Gastroesophageal sphincter (tissue), 4 donors: ENCODE measurements at regions not wholly inside any gene's neighbourhood (a gene's known extent, or its start where the extent isn't known, plus 50 kb on each side); places are given as distances from the start of the nearest gene placed in this dataset.

Experiments used
- ATAC-seq: fragments of 150-250 bp; one replicate; pipeline ENCODE4 v1.9.1; 2016; ENCODE audit warnings: mild to moderate bottlenecking, moderate library complexity
- H3K27ac ChIP-seq, 4 donors: fragments of 200-600 bp; sonication (generic) in 3 of 4; 1 replicate in 3 of 4; 2 replicates in 1 of 4; pipeline ENCODE4 v1.5.1; 2016 to 2019
- H3K27me3 ChIP-seq: fragments of 200-600 bp; sonication (generic); one replicate; pipeline ENCODE4 v1.5.1; 2019
- H3K36me3 ChIP-seq, 2 donors: fragments of 200-600 bp; sonication (generic); one replicate each; pipeline ENCODE4 v1.5.1; 2019; ENCODE audit warnings: control low read depth in 1 of 2
- H3K4me1 ChIP-seq, 3 donors: fragments of 200-600 bp; sonication (generic); 1 replicate in 2 of 3; 2 replicates in 1 of 3; pipeline ENCODE4 v1.5.1; 2016 to 2019; ENCODE audit warnings: control low read depth in 2 of 3
- H3K4me3 ChIP-seq, 2 donors: fragments of 200-600 bp; sonication (generic); one replicate each; pipeline ENCODE4 v1.5.1; 2019; ENCODE audit warnings: mild to moderate bottlenecking in 1 of 2, moderate library complexity in 1 of 2
- H3K9me3 ChIP-seq, 3 donors: fragments of 200-600 bp; sonication (generic); one replicate each; pipeline ENCODE4 v1.5.1; 2017 to 2019; ENCODE audit warnings: control low read depth in 2 of 3
- CTCF ChIP-seq, 4 experiments: fragments of 200-600 bp in 2 of 4; fragments of 450-650 bp in 2 of 4; sonication (generic) in 1 of 4; IDR thresholded peaks; one replicate each; pipeline ENCODE4 v1.5.1; 2017 to 2019; ENCODE audit warnings: antibody characterized with exemption in 4 of 4, mild to moderate bottlenecking in 2 of 4, moderate library complexity in 2 of 4
- EP300 ChIP-seq: sonication (generic); formaldehyde crosslinking; IDR thresholded peaks from one replicate; pipeline ENCODE4 v1.6.1; 2017; ENCODE audit warnings: antibody characterized with exemption, mild to moderate bottlenecking
- POLR2A ChIP-seq, 2 donors: fragments of 450-650 bp; IDR thresholded peaks; one replicate each; pipeline ENCODE4 v1.6.1; 2017; ENCODE audit warnings: antibody characterized with exemption in 2 of 2, mild to moderate bottlenecking in 2 of 2, moderate library complexity in 1 of 2
- POLR2AphosphoS5 ChIP-seq: sonication (generic); formaldehyde crosslinking; IDR thresholded peaks from one replicate; pipeline ENCODE4 v1.6.1; 2017; ENCODE audit warnings: antibody characterized with exemption
- WGBS, 2 donors: methylation state at CpG; one replicate each; pipeline ENCODE4 v1.1.5; 2018; ENCODE audit warnings: low coverage in 1 of 2; 5-methylcytosine and 5-hydroxymethylcytosine counted together

- TF ChIP-seq POLR2A (IDR thresholded peaks at IDR 0.05): no peak
- TF ChIP-seq EP300: no peak
- no peak for TF ChIP-seq CTCF (IDR thresholded peaks at IDR 0.05)
- no peak for TF ChIP-seq POLR2AphosphoS5
- H3K4me3 ChIP-seq: no peak overlapping the region
- no peak for ATAC-seq
Measured at GRCh38 chr2:217724471-217724870, 278.3 kb downstream of the TNS1 start.

DNA sequence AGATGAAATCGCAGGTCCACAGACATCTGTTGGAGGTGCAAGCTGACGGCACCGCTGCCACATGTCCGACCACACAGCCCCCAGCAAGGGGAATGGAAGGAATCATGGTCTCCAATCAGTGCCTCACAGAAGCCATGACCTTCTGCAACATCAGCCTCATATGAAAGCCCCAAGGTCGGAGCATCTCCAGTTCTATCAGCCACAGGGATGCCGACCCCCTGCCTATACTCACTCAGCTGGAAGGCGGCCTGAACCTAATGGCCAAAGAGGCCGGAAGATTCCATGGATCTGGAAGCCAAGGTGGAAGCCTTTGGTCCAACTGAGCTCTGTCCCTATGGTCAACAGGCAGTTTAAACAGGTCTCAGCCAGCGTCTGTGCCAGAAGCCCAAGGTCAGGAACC, 278.8 kb downstream of the TNS1 start:
- TF ChIP-seq POLR2AphosphoS5: no peak
- no peak for TF ChIP-seq CTCF (IDR thresholded peaks at IDR 0.05)
- no peak for TF ChIP-seq POLR2A (IDR thresholded peaks at IDR 0.05)
- no peak for TF ChIP-seq EP300
- WGBS, 2 donors: 60% methylated on average over 3 of the region's 9 CpGs; no CpG with 5 or more reads in 1 of the 2 donors
- Histone ChIP-seq H3K9me3 (peaks cover 0 to 6% (median 0%) of the 10 kb centered on the region in 3 donors), H3K27ac (no peak overlapping the region), H3K27me3 (no peaks in the 10 kb centered on the region), H3K4me3 (no peak overlapping the region), H3K36me3 (peaks cover 0 to 36% of the 10 kb centered on the region in 2 donors), H3K4me1 (peaks cover 0 to 2% (median under 1%) of the 10 kb centered on the region in 3 donors)
- no peak for ATAC-seq

More at GRCh38 chr2:217724471-217724870, 278.3 kb downstream of the TNS1 start:
- Histone ChIP-seq H3K36me3 (peaks cover 0 to 36% of the 10 kb centered on the region in 2 donors), H3K4me1 (peaks cover 0 to 6% (median 5%) of the 10 kb centered on the region in 3 donors), H3K27me3 (no peaks in the 10 kb centered on the region), H3K9me3 (peaks cover 0 to 6% (median 0%) of the 10 kb centered on the region in 3 donors), H3K27ac (no peak overlapping the region)

GRCh38 chr2:217722883-217723472, 279.8 kb downstream of the TNS1 start:
- no peak for ATAC-seq

DNA sequence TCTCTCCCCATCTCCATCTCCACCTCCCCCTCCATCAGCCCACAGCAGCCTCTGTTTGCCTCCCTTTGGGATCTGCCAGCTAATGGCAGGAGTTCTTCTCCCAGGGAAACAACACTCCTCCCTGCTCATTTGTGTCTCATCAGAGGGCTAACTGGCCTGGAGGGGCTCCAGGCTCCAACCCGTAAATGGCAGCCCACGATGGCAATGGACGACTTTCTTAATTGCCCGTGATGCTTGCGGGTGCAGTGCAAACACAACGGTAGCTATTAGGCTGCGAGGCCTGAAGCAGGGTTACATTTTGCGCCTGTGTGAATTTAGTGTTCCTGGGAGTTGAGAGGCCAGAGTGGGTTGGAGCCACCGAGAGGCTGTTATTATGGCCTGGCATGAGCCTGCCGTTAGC, 285.1 kb downstream of the TNS1 start:
- Histone ChIP-seq H3K9me3 (peaks cover 0 to 10% (median 0%) of the 10 kb centered on the region in 3 donors), H3K4me3 (no peak overlapping the region), H3K4me1 (peaks cover 0 to 30% (median 19%) of the 10 kb centered on the region in 3 donors), H3K36me3 (peaks cover 0 to 12% of the 10 kb centered on the region in 2 donors), H3K27me3 (no peaks in the 10 kb centered on the region), H3K27ac (no peak overlapping the region)
- 95 to 100% methylated on average over 1 to 9 of the region's 10 CpGs for WGBS, 2 donors
- ATAC-seq: no peak
- TF ChIP-seq EP300 (no peak), POLR2AphosphoS5 (no peak), POLR2A (IDR thresholded peaks at IDR 0.05) (no peak), CTCF (IDR thresholded peaks at IDR 0.05) (no peak)

More at GRCh38 chr2:217722883-217723472, 279.8 kb downstream of the TNS1 start:
- TF ChIP-seq POLR2A (IDR thresholded peaks at IDR 0.05): no peak
- TF ChIP-seq CTCF (IDR thresholded peaks at IDR 0.05): no peak
- TF ChIP-seq EP300: no peak
- TF ChIP-seq POLR2AphosphoS5: no peak
- Histone ChIP-seq H3K27ac (no peak overlapping the region), H3K36me3 (peaks cover 0 to 36% of the 10 kb centered on the region in 2 donors), H3K4me3 (no peak overlapping the region), H3K27me3 (no peaks in the 10 kb centered on the region), H3K4me1 (no peaks in the 10 kb centered on the region), H3K9me3 (peaks cover 0 to 6% (median 0%) of the 10 kb centered on the region in 3 donors)
- 58 to 78% methylated on average over 6 to 8 of the region's 9 CpGs for WGBS, 2 donors

GRCh38 chr2:217715484-217715883, 287.3 kb downstream of the TNS1 start:
- Histone ChIP-seq H3K27ac (peak overlapping the region in 2 of 4 donors; percentile 69 to 78), H3K36me3 (no peaks in the 10 kb centered on the region), H3K9me3 (peaks cover 0 to 4% (median 0%) of the 10 kb centered on the region in 3 donors), H3K27me3 (no peaks in the 10 kb centered on the region), H3K4me1 (peaks cover 0 to 37% (median 19%) of the 10 kb centered on the region in 3 donors), H3K4me3 (no peak overlapping the region)
- no peak for TF ChIP-seq CTCF (IDR thresholded peaks at IDR 0.05)
- no peak for TF ChIP-seq POLR2A (IDR thresholded peaks at IDR 0.05)
- TF ChIP-seq EP300: no peak
- no peak for TF ChIP-seq POLR2AphosphoS5
- 75 to 83% methylated on average over 1 of the region's 1 CpG for WGBS, 2 donors
- no peak for ATAC-seq
